SW480 (cell line): ENCODE measurements at regions not wholly inside any gene's neighbourhood (a gene's known extent, or its start where the extent isn't known, plus 50 kb on each side); places are given as distances from the start of the nearest gene placed in this dataset.
A peak's percentile ranks its signal among the peaks of the same experiment; 100 is the strongest.

ENCODE experiments used
- DNase-seq: peaks from one replicate; pipeline ENCODE4 v3.0.0-alpha.2; 2016; ENCODE audit warnings: low spot score

DNA sequence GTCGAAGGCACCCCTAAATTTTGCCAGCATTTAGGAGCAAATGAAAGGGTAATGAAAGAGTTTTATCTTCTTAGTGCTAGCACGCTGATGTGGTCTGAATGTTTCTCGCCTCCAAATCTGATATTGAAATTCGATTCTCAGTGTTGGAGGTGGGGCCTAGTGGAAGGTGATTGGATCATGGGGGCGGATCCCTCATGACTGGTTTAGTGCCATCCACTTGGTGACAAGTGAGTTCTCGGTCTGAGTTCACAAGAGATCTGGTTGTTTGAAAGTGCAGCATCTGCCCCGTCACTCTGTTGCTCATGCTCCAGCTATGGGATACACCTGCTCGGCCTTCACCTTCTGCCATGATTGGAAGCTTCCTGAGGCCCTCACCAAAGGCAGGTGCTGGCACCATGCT is 75.1 kb upstream of the ZBTB40 start:
- no peak for DNase-seq

DNA sequence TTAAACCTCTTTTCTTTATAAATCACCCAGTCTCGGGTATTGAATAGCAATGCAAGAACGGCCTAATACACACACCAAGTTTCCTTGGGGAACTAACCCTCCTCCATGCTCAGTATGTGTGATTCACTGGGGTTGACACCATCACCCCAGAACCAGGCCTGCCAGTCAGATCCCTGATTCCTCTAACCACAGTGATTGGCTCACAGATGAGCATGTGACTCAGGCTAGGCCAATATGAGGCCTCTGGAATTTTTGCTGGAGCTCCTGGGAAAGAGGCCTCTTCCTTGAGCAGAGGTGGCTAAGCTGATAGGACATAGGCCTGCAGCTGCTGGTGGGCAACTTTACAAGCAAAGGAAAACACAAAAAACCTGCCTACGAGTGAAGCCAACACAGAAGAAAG is 74.7 kb upstream of the ZBTB40 start:
- DNase-seq, result no peak

DNA sequence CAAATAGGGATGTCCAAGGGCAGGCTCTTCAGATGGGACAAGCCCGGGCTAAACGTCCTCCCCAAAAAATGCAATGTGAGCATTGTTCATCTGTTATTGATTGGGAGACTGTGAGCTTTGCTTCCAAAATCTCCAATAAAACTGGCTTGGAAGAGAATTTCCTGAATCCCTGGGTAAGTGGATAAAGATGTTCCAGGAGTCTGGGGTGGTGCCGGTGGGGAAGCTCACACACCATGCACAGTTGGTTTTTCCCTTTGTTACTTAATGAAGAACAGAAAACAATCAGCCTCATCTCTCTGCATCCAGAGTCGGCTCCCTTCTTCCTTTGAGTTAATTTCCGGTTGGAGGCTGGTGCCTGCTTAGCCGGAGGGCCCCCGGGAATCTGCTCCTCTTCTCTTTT is 72.1 kb upstream of the ZBTB40 start:
- DNase-seq, result no peak

DNA sequence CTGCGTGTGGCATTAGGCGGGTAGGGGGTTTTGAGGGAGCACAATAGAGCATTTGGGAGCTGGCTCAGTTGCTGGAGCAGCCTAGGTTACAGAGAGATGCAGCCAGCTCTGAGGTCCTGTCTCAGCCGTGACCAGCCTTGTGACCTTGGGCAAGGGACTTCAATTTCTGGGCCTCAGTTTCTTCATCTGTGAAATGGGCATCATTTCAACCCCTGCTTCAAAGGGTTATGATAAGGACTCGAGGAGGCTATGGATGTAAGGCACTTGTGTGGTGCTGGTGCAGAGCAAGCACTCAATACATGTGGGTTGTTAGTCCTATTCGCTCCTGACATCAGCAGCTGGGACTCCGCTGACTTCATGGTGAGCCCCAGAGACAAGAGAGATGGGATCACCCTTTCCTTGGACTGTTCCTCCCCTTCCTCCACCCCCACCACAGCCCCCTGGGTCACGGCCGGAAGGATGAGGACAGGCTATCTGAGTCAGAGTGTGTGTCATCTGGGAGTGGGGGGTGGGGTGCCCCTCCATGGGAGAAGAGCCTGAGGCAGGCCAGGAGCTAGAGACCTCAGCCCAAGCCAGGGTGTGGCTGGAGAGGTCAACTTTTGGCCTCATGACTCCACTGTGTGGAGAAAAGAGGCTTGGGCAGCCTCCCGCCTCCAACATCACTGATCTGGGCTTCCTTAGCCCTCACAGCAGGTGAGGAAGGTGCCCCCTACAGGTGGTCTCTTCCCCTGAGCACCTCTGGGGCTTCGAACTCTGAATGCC is 71.4 kb upstream of the ZBTB40 start:
- no peak for DNase-seq

DNA sequence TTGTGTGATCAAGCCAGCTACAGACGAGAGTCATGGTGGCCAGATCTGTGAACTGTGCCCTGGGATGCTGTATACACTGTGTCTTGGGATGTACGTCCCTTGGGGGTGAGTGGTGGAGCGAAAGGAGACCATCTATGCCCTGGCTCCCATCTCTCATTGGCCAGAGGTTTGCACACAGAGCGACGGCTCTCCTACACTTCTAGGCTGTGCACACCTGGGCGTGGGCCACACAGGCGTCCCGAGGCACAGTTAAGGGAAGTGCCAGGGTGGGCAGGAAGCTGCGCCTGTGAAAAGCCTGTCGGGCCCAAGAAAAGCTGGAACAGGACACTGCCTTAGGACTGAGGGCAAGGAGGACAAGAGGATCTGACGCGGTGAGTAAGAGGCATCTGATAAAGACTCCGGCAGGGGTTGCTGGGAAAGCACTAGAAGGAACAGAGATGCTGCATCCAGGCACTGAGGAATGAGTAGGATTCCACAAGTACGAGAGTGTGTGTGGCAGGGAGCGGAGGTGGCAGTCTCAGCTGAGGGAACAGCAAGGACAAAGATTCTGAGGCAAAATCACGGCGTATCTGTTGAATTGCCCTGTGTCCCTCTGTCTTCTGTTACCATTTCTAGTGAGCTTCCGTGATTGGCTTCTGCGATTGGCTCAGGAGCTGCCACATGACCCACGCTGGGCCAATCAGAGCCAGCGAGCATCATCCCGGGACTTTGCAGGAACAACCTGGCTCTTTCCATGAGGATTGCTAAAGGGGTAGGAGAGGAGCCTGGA is 67.9 kb upstream of the ZBTB40 start:
- DNase-seq, result no peak

DNA sequence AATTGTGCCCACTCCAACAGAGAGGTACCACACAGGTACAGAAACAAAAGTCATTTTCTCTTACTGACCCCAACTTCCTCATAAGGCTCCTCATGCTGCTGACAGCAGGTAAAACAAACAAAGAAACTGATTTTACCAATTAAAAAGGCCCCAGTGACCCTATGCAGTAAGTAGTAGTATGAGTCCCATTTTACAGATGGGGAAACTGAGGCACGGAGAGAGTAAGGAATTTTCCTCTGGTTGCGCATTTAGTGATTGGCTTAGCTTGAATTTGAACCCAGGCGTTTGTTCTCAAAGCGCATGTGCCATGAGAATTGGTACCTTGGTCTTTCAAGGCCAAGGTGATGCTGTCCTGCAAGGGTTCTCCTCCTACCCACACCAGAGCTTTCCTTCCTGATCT is 66.1 kb upstream of the ZBTB40 start:
- no peak for DNase-seq

DNA sequence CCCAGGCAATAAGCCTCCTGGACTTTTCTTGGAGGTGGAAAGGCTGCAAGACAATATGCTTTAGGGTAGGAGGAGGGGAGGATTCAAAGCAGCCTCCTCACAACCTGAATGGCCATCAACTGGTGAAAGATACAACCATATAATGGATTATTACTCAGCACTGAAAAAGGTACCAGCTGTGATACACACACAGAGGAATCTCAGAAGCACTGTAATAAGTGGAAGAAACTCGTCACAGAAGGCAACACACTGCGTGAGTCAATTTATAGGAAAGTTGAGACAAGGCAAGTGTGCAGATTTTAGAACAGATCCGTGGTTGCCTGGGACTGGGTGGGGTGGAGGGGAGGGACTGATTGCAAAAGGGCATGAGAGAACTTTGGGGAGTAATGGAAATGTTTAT is 64.9 kb upstream of the ZBTB40 start:
- no peak for DNase-seq

DNA sequence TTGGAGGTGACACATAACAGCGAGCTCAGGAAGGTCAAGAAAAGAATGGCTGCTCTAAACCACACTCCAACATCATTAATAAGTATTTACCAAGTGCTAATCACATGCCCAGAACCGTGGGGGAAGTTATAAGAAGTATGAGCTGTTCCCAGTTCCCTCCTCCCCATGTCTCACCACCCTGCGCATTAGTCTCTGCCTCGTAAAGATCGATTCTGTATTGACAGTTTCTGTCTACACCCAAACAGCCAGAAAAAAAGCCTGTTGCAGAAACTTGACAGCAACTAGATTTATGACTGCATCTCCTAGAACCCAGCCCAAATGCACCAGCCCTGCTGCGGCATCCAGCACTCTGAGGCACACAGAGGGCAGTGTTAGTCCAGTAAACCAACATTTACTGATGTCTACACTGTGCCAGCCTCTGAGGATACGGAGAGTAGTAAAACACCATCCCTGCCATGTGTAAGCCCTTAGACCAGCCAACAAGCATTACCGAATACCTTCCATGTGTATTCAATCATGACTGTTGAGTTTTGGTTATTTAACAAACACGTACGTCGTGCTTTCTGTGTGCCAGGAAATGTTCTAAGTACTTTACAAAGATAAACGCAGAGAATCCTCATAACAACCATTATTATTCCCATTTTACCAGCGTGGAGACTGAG is 63.6 kb upstream of the ZBTB40 start:
- DNase-seq, result no peak

DNA sequence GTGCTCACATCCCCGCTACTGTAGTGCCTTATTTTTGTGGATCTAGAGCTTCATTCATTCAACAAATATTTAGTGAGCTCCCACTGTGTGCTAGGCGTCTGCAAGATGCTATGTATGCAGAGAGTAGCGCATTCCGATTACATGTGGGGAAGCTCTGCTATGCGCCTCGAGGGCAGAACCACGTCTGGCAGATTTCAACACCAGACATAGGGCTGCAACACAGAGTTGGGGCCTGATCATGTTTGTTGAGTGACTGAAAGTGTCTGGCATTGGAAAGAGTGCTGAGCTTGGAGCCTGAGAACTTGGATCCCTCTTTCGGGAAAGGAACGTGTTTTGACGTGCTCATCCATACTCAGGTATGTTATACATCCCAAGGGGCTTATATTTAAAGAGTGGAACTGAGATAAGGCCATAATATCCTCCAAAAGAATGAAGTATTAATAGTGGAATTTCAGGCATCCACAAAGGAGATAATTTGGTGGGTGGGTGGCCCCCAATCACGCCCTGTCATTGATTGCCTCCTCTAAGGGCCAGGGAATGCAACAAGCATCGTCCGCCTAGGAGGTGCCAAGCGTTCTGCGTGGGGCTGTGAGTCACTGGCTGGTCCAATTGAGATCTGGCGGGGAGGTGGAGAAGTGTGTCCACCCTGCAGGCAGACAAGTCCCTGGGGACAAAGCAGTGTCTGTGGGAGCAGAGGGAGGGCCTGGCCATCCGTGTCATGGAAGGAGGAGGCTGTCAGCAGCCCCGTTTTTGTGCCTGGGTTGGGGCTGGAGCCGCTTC is 62.8 kb upstream of the ZBTB40 start:
- DNase-seq, result no peak

DNA sequence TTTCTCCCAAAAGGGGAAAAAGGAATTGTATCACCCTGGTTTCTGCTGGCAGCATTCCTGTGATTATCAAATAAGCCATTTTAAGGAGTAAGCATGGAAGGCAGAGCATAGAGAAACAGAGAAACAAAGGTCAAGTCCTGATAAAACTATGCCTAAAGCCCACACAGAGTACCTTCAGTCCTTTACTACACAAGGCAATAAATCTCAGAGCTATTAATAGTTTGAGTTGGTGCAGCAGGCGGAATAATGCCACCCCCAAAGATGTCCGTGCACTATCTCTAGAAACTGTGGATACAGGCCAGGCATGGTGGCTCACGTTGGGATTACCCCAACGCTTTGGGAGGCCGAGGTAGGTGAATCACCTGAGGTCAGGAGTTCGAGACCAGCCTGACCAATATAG is 58.1 kb upstream of the ZBTB40 start:
- DNase-seq, result no peak

DNA sequence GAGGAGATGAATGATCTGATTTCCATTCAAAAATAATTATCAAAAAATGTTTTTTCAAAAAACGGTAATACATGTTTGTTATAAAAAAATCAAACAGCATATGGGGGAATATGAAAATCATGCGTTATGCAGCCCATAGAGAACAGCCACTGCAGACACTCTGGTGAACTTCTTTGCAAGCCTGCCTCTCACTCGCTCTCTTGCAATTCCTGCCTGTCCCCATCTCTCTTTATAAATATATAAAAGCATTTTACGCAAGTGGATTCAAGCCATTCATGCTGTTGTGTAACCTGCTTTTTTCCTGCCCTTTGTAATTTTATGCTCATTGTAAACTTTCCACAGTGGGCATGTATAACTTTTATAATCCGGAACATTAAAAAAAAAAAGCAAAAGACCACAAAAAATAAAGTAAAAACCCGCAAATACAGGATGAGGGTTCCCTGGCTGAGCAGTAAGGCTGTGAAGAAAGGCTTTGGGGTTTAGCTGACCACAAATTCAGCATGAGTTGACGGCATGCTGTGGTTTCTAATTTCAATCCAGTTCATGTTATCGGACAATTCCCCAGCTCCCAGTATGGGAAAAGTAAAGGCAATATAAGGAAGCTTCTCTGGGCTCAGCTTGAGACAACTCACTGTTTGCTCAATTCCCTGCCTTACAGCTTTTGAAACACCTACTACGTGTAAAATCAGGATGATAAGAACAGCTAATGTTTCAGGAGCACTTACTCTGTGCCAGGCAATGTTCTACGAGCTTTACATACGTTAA is 52.8 kb upstream of the ZBTB40 start:
- DNase-seq, result peak; percentile 48

DNA sequence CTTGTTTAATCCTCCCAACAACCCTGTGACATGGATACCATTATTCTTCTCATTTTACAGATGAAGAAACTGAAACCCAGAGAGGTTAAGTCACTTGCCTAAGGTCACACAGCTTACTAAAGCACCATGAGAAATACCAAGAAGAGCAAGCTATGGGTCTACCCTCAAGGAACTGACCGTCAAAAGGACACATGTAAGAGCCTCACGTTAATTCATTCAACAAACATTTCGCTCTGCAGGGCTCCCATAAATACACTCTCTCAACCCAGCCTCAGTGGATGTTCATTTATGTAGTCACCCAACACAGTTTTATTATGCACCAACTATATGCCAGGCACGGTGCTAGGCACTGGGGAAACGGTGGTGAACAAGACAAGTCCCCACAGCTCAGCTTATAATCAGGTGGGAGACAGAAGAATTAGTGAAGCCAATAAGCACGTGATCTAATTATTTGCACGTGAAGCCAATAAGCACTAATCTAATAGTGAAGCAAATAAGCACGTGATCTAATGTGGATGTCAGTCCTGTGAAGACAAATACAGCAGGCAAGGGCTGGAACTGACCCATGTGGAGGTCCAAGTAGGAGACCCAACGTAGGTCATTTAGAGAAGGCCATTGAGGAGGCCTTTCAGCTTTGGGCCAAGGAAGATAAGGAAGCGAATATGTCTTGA is 52.1 kb upstream of the ZBTB40 start:
- DNase-seq, result no peak
